Endodermal cell (in vitro differentiated cells): ENCODE measurements at regions not wholly inside any gene's neighbourhood (a gene's known extent, or its start where the extent isn't known, plus 50 kb on each side); places are given as distances from the start of the nearest gene placed in this dataset.

Source experiments
- DNase-seq: peaks from one replicate; pipeline ENCODE4 v3.0.0-alpha.2; 2017
- H3K27ac ChIP-seq: 2 replicates; pipeline ENCODE4 v1.5.1; 2013; ENCODE audit warnings: mild to moderate bottlenecking, low read depth, low read length, moderate library complexity
- H3K27me3 ChIP-seq: 2 replicates; pipeline ENCODE4 v1.6.1; 2013; ENCODE audit warnings: mild to moderate bottlenecking, low read length, moderate library complexity; ENCODE audit not compliant: insufficient read depth, control insufficient read depth, poor library complexity, severe bottlenecking
- H3K36me3 ChIP-seq: 2 replicates; pipeline ENCODE4 v1.7.0; 2013; ENCODE audit warnings: mild to moderate bottlenecking, low read length, moderate library complexity; ENCODE audit not compliant: control insufficient read depth, insufficient read depth
- H3K4me1 ChIP-seq: one replicate; pipeline ENCODE4 v1.7.0; 2013; ENCODE audit warnings: low read length; ENCODE audit not compliant: control insufficient read depth, insufficient read depth
- H3K4me3 ChIP-seq: 2 replicates; pipeline ENCODE4 v1.5.1; 2013; ENCODE audit warnings: mild to moderate bottlenecking, low read length, moderate library complexity
- H3K9ac ChIP-seq: 2 replicates; pipeline ENCODE4 v1.6.1; 2013; ENCODE audit warnings: mild to moderate bottlenecking, low read length, moderate library complexity; ENCODE audit not compliant: poor library complexity, severe bottlenecking; ENCODE audit errors: extremely low read depth
- H3K9me3 ChIP-seq: 2 replicates; pipeline ENCODE4 v1.6.1; 2013; ENCODE audit warnings: mild to moderate bottlenecking, low read length, moderate library complexity; ENCODE audit not compliant: control insufficient read depth
- H3K27ac Mint-ChIP-seq: 2 replicates; pipeline ENCODE4 v1.8.0; 2020; ENCODE audit warnings: mixed read lengths
- H3K27me3 Mint-ChIP-seq: 2 replicates; pipeline ENCODE4 v1.8.0; 2021; ENCODE audit warnings: mild to moderate bottlenecking, mixed read lengths; ENCODE audit not compliant: insufficient read depth
- H3K36me3 Mint-ChIP-seq: 2 replicates; pipeline ENCODE4 v1.8.0; 2020; ENCODE audit warnings: low read depth, mixed read lengths
- H3K4me1 Mint-ChIP-seq: 2 replicates; pipeline ENCODE4 v1.8.0; 2020; ENCODE audit warnings: mixed read lengths
- H3K4me3 Mint-ChIP-seq: 2 replicates; pipeline ENCODE4 v1.8.0; 2020; ENCODE audit warnings: mild to moderate bottlenecking, moderate library complexity, mixed read lengths
- H3K9me3 Mint-ChIP-seq: 2 replicates; pipeline ENCODE4 v1.8.0; 2020; ENCODE audit warnings: mild to moderate bottlenecking, mixed read lengths
- CTCF ChIP-seq: fragments of 200-600 bp; sonication (generic); conservative IDR thresholded peaks from 2 replicates; pipeline ENCODE4 v1.5.0; 2021; ENCODE audit warnings: antibody characterized with exemption, mild to moderate bottlenecking
- WGBS, 2 experiments: methylation state at CpG; one replicate each; pipeline versions ENCODE4 v1.1.5 to v1.1.7; 2013; ENCODE audit warnings: missing lambda C conversion rate in 2 of 2, mixed read lengths in 1 of 2; ENCODE audit not compliant: insufficient coverage in 1 of 2, insufficient read length in 1 of 2; 5-methylcytosine and 5-hydroxymethylcytosine counted together

- Histone ChIP-seq H3K4me1 (peaks cover 4% of the 10 kb centered on the region), H3K9me3 (no peaks in the 10 kb centered on the region), H3K9ac (no peak overlapping the region), H3K36me3 (peaks cover 4% of the 10 kb centered on the region), H3K27me3 (no peaks in the 10 kb centered on the region), H3K4me3 (no peak overlapping the region), H3K27ac (no peak overlapping the region)
- no peak overlapping the region for H3K4me3 Mint-ChIP-seq
- H3K36me3 Mint-ChIP-seq = peaks cover 24% of the 10 kb centered on the region
- 82 to 88% methylated on average over 8 to 10 of the region's 10 CpGs for WGBS, 2 experiments
- TF ChIP-seq CTCF = no peak
- no peaks in the 10 kb centered on the region for H3K9me3 Mint-ChIP-seq
- H3K4me1 Mint-ChIP-seq = peaks cover 5% of the 10 kb centered on the region
- DNase-seq = no peak
- no peaks in the 10 kb centered on the region for H3K27me3 Mint-ChIP-seq
- H3K27ac Mint-ChIP-seq = no peak overlapping the region
These were observed 118.3 kb upstream of the BOD1 start for GRCh38 chr5:173734716-173735115.

DNA sequence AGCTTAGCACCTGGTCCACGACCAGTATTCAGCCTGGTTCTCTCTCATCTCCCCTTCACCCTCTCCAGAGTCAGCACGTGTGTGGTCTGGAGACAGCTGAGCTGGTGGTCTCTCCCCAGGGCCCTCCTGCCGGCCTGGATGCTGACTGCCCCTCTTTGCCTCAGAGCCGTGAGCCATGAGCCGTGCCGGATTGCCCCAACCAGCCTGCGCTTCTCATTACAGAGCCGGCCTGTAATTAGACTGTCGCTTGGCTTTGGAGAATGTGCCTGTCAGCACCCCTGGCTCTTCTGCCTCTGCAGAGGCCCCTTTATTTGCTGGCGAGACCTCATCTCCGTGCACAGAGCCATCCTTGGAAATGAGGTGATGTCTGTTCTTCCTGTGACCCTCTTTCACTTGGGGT lies 118.7 kb upstream of the BOD1 start:
- peaks cover 4% of the 10 kb centered on the region for H3K4me1 ChIP-seq
- H3K9ac ChIP-seq = no peak overlapping the region
- Mint-ChIP-seq H3K27me3 (no peaks in the 10 kb centered on the region), H3K27ac (no peak overlapping the region), H3K4me3 (no peak overlapping the region), H3K4me1 (peaks cover 4% of the 10 kb centered on the region), H3K36me3 (peaks cover 25% of the 10 kb centered on the region), H3K9me3 (no peaks in the 10 kb centered on the region)
- WGBS, 2 experiments = 89 to 90% methylated on average over 7 to 11 of the region's 11 CpGs
- H3K4me3 ChIP-seq = no peak overlapping the region
- no peaks in the 10 kb centered on the region for H3K9me3 ChIP-seq
- H3K27ac ChIP-seq = no peak overlapping the region
- no peaks in the 10 kb centered on the region for H3K27me3 ChIP-seq
- no peak for DNase-seq
- H3K36me3 ChIP-seq = peaks cover 8% of the 10 kb centered on the region
- TF ChIP-seq CTCF = no peak

DNA sequence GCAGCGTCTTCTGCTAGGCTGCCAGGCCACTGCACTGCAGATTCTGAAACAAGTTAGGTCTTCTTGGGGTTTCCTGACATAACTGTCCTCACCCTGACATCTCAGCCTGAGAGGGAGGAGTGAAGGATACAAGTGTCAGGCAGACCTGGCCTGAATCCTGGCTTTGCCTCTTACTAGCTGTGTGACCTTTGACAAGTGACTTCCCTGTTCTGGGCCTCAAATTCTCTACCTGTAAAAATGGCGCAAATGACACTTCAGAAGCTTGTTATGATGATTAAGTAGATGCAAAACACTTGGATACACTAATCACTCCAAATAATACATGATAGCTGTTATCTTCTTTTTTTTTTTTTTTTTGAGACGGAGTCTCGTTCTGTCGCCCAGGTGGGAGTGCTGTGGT lies 119.2 kb upstream of the BOD1 start:
- Histone ChIP-seq H3K4me1 (peaks cover 4% of the 10 kb centered on the region), H3K36me3 (peaks cover 13% of the 10 kb centered on the region), H3K4me3 (no peak overlapping the region), H3K27ac (no peak overlapping the region), H3K27me3 (no peaks in the 10 kb centered on the region), H3K9me3 (no peaks in the 10 kb centered on the region), H3K9ac (no peak overlapping the region)
- peaks cover 29% of the 10 kb centered on the region for H3K36me3 Mint-ChIP-seq
- no peak for DNase-seq
- H3K9me3 Mint-ChIP-seq = no peaks in the 10 kb centered on the region
- H3K27ac Mint-ChIP-seq = no peak overlapping the region
- no peaks in the 10 kb centered on the region for H3K27me3 Mint-ChIP-seq
- H3K4me1 Mint-ChIP-seq = peaks cover 4% of the 10 kb centered on the region
- 95 to 100% methylated on average over 1 to 2 of the region's 5 CpGs for WGBS, 2 experiments
- H3K4me3 Mint-ChIP-seq = no peak overlapping the region
- no peak for TF ChIP-seq CTCF
